HG03103 (cell line): ENCODE measurements at regions not wholly inside any gene's neighbourhood (a gene's known extent, or its start where the extent isn't known, plus 50 kb on each side); places are given as distances from the start of the nearest gene placed in this dataset.
"Not testable (repeated sequence)": the region's sequence is repeated elsewhere in the genome, so short reads cannot be mapped to it uniquely, and the experiment has no call there.

Experiments
- ATAC-seq: cut with Tn5 transposase; IDR thresholded peaks from one replicate; pipeline ENCODE4 v1.9.1; 2021; ENCODE audit warnings: low read depth; ENCODE audit not compliant: unreplicated experiment

DNA sequence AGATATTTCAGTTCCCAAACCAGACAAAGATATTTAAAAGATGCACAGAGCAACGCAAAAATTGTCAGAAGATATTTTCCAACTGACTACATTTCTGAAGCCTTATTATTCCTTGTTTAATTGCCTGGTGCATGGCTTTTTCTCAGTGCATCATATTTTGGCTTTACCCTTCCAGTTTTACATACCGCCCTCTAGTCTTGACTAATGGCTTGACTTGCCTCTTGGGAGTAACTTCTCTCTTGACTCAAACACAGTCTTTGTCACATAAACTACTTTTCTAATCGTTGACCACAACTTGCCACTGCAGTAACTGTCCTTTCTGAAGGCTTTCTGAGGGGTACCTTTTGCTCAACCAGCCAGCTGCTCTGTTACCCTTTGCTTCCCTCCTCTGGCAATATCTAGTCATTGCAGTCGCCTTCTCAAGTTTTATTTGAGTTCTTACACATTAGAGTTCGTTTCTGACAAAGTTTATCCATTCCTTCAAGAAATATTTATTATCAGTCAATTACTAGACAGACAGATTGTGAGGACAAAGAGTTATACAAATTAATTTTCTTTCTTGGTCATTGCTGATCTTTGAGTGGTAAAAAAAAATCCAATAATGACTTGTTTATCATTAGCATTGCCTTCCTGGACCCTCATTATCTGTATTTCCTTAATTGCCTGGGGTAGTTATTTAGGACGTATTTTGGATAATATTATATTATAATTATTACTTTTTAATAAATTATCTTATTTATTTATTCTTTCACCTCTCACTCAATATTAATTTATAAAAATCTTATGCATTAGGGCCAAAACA lies 506.9 kb upstream of the PCDH10 start:
- ATAC-seq, result peak; percentile 68

DNA sequence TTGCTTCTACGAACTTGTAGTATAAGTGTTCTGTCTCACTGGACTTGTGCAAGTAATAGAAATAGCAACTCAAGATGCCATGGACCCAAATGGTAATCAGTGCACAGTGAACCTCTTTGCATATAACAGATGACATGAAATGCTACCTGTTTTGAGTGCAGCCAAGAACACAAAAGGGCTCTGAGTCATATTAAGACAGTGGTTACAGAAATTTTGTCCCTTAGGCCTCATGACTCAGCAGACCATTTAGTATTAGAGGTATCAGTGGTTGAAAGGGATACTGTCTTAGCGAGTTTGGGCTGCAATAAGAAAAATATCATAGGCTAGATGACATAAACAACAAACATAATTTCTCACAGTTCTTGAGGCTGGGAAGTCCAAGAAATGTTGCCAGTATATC lies 502.9 kb upstream of the PCDH10 start:
- peak; percentile 58 for ATAC-seq

DNA sequence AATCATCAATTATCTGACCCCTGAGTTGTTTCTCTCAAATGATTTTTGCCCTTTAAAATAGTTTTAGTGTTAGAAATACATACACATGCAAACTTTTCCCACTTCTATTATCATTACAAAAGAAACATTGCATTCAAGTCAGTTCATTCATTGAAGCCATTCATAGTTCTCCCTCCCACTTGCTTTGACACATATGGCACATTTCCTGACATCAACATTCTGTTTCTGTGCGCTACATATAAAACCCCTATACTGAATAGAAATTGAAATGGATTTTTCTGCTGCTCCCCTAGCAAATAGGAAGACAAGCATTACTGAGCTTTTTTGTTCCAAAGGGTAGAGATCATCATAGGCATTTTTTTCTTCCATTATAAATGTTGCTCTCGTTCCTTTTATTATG lies 497.9 kb upstream of the PCDH10 start:
- no peak for ATAC-seq

DNA sequence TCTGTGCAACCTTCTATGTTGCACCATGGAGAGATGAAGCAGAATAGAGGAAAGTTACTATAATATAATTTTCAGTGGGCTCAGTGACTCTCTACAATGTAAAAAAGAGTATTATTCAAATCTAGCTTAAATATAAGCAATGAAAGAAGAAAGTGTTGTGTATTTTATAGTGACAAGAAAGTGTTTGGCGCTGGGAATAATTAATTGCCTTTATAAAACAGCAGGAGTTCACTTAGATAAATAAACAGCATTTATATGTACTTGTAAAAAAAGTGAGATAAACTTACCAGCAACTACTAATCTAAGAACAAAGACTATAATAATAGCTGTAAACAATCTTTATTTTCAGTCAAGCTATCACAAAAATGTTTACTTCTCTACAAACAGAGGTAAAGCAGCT lies 488.9 kb upstream of the PCDH10 start:
- no peak for ATAC-seq

DNA sequence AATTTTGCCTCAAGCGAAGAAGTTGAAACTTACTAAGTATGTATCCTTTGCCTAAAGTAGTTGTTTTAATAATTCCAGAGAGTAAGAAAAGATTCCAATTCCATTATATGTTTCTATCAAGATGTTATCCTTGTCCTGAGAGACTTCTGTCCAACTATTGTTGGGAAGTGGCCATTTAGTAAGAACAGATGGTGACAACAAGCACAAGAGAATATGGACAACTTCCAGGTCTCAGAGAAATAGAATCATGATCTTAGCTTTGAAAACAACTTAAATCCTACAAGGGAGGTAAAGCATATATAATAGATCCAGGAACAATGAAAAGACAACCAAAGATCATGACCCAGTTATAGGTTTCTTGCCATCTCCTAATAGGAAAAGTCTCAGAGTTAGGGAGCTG lies 486.6 kb upstream of the PCDH10 start:
- no peak for ATAC-seq

DNA sequence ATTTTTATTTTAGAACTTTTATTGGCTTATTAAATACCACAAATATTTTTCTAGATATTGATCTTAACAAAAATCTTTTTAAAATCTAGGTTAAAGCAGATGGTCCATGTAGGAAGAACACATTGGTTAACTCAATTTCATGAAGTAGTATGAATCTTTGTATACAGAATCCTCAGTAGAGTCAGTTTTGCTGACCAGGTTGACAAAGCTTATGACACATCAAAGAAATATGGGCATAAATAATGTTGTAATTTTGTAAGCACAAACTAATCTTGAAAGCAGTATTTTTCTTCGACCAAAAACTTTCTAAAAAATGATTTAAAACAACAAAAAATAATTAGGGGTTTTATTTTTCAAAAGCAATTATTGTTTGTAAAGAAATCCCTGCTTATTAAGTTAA lies 479.3 kb upstream of the PCDH10 start:
- no peak for ATAC-seq

DNA sequence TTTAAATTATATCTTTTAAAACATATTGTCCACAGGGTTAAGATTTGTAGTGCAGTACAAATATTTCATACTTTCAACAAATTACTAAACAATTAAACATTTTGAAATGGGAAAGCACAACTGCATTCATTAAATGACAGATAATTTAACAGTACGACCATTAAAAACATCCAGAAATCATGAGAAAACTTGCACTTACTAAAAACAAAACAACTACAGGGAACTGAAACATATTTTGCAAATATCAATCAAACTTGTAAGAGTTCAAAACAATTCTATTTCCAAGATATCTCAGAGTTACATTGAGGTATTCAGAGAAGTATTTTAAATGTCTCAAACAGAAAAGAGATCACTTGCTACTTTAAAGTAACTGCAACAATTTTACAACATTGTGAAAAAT lies 478.5 kb upstream of the PCDH10 start:
- ATAC-seq, result no peak

DNA sequence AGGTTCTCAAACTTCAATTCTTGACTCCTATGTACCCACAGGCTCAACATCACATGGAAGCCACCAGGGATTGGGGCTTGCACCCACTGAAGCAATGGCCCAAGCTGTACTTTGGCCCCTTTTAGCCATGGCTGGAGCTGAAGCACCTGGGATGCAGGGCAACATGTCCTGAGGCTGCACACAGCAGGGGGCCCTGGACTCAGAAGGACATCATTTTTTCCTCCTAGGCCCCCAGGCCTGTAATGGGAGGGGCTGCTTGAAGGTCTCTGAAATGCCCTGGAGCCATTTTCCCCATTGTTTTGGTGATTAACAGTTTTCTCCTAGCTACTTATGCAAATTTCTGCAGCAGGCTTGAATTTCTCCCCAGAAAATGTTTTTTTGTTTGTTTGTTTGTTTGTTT lies 465.1 kb upstream of the PCDH10 start:
- ATAC-seq, result no peak

DNA sequence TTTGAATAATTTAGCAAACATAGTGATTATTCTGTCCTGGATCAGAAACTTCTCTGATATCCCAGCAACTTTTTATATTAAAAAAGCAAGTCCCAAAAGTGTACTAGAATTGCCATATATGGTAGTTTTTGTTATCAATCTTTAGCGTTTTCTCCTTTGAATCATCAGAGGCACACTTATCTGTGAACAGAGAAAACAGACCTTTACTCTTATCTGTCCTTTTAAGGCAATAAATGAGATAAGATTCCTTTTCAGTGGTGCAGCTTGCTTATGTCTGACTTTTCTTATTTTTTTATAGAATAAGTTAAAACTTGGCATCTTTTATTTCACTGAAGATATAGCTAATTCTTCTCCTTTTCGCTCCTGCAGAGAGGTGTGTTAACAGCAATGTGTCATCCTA lies 458.1 kb upstream of the PCDH10 start:
- no peak for ATAC-seq

DNA sequence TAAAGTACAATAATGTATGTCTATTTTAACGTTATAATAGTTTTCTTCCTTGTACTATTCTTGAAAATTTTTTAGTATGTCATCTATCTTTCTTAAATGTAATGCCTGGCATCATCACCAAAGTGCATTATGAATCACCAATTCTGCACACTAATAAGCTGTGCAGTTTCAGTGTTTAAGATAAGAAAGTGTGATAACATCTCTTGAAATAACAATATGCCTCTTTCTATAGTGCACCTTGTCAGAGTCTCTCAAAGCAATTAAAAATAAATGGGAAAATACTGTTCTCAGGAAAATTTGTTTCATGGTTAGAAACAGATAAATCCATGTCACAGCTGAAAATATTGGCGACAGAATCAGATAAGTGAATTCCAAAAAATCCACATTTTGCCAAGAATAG lies 457.4 kb upstream of the PCDH10 start:
- ATAC-seq, result no peak

DNA sequence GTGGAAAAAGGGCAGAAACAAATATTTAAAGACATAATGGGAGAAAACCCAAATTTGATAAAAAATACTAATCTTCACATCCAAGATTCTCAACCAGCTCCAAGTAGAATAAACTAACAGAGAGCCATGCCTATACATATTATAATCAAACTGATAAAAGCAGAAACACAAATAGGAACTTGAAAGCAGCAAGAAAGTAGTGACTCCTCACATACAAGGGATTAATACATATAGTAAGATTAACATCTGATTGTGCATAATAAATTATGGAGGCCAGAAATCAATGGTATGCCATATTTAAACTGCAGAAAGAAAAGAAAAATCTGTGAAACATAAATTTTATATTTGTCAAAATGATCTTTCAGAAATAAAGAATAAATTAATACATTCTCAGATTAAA lies 454.3 kb upstream of the PCDH10 start:
- no peak for ATAC-seq

DNA sequence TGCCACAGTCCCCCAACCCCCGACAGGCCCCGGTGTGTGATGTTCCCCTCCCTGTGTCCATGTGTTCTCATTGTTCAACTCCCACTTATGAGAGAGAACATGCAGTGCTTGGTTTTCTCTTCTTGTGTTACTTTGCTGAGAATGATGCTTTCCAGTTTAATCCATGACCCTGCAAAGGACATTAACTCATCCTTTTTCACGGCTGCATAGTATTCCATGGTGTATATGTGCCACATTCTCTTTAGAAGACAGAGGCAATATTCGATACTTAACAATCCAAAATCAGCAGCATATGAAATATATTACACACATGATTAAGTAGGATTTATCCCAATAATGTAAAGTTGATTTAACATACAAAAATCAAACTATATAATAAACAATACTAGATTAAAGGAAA lies 451.6 kb upstream of the PCDH10 start:
- ATAC-seq, result not testable (repeated sequence)

DNA sequence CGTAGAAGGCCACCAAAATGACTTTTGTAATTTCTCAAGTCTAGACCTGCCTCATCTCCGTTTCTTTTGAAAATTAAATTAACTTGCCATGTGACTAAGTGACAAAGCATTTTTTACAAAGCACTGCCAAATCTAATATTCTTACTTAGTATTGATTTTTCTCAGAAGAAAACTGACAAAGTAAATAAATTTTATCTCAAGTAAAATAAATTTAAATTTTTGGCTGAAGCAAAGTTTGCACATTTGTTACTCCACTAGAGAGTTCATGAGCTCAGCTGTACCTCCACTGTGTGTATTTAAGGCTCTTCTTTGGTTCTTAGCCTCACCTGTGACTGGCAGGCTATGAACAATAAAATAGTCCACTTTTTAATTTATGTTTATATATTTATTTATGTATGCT lies 441.1 kb upstream of the PCDH10 start:
- no peak for ATAC-seq

DNA sequence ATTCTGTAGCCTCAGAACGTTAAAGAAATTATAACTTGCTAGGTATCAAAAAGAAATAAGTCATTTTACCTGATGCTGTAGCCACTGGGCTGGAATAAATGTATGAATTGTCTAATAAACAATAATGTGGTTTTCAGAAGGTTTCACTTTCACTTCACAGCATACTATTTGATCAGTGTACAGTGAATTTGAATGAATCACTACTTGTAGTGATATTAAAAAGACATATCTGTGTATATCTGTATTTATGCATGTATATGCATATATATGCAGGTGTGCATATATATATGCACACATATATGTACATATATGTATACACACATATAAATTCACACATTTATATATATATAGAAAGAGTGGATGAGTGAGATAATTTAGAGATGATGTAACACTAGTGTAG lies 440.0 kb upstream of the PCDH10 start:
- no peak for ATAC-seq

DNA sequence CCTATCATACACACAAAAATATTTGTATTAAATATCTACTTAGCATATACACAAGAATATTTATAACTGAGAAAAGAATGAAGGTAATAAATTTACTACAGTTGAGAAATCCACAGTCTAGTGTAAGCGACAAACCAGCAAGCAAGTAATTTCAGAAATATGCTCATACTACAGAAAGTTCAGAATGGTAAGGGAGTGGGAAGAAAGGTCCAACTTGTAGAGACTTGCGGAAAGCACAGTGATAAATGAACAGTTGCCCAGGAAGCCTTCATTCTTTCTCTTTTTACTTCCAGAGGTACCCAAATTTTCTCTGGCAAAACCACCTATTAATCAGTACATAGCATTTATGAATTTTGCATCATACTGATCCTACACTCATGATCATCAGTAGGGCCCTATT lies 438.1 kb upstream of the PCDH10 start:
- no peak for ATAC-seq

DNA sequence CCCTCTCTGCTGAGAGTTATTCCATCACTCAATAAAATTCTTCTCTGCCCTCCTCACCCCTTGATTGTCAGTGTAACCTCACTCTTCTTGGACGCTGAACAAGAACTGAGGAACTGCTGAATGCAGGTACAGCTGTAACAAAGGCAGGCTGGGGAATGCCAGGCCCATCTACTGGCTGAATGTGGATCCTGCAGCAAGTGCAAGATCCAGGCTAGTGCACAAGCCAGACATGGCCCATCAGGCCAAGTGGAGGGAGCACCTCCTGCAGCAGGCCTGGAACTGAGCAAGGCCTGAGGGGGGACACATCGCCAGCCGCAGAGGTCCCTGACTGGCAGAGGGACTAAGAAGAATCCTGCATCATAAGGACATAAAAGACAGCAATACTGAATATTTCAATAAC lies 411.8 kb upstream of the PCDH10 start:
- no peak for ATAC-seq

DNA sequence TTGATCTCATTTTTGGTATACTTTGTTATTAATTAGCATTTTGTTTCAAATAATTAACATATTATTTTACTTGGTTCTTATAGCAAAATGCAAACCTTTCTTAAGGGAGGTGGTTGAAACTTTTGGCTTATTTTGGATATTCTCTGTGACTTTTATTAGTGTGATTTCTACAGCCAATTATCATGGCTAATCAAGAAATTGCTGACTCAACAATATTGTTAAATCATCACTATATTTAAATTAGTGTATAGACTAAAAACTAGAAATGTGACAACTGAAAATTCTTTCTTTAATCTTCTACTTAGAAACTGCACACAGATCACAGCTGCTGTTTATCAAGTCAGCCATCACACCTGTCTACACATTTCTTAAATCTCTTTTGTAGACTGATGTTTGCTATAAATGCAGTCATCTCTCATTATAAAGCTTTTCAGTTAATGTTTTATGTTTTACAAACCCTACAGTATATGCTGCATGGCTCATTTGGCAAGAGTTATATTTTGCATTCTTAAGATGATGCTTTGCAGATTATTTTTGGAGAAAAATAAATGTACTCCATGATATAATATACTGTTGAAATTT lies 389.8 kb upstream of the PCDH10 start:
- ATAC-seq, result no peak

DNA sequence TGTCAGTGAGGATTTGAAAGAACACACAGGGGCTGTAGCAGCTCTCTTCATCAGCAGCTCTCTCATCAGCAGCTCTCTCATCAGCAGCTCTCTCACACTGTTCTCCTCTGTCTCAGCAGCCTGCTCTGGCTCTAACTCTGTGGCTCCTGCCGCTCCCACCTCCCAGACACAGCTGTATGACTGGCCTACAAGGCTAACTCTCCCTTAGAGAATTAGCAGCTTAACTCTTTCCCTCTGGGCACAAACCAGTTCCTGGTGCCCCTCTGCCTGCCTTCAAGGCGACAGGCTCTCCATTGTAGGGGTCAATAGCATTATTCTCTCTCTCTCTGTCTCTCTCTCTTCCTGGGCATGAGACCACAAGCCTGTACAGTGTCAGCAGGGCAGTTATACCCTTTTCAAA lies 385.6 kb upstream of the PCDH10 start:
- no peak for ATAC-seq

DNA sequence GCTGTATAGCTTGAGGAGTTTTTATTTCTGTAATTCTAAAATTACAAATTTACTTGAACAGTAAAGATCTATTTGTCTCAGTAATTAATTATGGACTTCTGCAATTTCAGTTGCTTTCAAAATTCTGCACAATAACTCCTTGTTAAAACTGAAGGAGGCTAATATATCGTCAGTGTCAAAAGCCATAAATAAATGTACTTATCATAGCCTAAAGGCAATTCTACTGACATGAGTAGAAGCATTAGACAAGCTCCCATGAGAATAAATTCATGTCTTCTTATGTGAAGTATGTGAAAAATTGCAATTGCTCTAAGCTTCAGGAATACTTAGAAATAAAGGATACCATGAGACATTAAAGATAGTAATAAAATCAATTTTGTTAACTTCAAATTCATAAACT lies 381.2 kb upstream of the PCDH10 start:
- no peak for ATAC-seq

DNA sequence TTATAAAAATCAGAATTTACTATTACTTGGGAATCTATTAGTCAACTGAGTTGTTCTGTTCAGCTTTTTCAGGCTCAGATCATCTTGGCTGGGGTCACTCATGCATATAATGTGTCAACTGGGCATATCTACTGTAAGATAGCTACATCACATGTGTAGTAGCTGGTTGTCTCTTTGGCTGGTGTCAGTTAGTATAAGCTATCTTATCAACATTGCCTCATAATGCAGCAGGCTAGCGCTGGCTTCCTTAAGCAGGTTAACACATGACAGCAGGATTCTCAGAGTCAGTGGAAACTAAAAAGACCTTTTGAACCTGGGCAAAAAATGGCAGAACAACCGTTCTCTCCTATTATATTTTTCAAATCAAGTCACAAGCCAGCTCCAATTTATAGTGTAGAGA lies 378.3 kb upstream of the PCDH10 start:
- no peak for ATAC-seq

DNA sequence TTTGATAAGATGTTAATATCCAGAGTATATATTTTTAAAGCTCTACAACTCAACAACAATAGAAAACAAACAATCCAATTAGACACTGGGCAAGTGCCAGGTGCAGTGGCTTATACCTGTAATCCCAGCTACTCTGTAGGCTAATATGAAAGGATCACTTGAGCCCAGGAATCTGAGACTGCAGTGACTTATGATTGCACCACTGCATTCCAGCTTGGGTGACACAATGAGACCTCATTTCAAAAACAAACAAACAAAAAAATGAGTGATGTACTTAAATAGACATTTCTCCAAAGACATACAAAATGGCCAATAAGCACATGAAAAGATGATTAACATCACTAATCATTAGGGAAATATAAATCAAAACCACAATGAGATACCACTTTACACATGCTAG lies 356.8 kb upstream of the PCDH10 start:
- ATAC-seq, result no peak

DNA sequence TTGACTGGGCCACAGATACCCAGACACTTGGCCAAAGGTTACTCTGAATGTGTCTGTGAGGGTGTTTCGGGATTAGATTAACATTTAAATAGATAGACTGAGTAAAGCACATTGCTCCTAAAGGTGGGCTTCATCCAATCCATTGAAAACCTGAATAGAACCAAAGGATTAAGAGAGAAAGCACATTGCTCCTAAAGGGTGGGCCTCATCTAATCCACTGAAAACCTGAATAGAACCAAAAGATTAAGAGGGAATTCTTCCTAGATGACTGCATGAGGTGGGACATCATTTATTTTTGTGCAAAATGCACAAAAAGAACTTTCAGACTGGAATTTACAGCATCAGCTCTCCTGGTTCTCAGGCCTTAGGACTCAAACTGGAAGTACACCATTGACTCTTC lies 351.2 kb upstream of the PCDH10 start:
- no peak for ATAC-seq
